Fibroblast of mammary gland (primary cell): ENCODE measurements at regions not wholly inside any gene's neighbourhood (a gene's known extent, or its start where the extent isn't known, plus 50 kb on each side); places are given as distances from the start of the nearest gene placed in this dataset.

Experiments
- DNase-seq: peaks from one replicate; pipeline ENCODE4 v3.0.0-alpha.2; 2010; ENCODE audit warnings: low read depth
- H3K4me3 ChIP-seq: 2 replicates; pipeline ENCODE4 v1.5.1; 2011; ENCODE audit warnings: low read depth, mild to moderate bottlenecking, low read length, moderate library complexity; ENCODE audit not compliant: control insufficient read depth
- TF ChIP-seq, protein P1 (sequence below): conservative IDR thresholded peaks from 2 replicates; pipeline ENCODE4 v1.5.1; 2011; ENCODE audit warnings: low read depth, low read length, inconsistent platforms; ENCODE audit not compliant: control insufficient read depth, insufficient read depth

DNA sequence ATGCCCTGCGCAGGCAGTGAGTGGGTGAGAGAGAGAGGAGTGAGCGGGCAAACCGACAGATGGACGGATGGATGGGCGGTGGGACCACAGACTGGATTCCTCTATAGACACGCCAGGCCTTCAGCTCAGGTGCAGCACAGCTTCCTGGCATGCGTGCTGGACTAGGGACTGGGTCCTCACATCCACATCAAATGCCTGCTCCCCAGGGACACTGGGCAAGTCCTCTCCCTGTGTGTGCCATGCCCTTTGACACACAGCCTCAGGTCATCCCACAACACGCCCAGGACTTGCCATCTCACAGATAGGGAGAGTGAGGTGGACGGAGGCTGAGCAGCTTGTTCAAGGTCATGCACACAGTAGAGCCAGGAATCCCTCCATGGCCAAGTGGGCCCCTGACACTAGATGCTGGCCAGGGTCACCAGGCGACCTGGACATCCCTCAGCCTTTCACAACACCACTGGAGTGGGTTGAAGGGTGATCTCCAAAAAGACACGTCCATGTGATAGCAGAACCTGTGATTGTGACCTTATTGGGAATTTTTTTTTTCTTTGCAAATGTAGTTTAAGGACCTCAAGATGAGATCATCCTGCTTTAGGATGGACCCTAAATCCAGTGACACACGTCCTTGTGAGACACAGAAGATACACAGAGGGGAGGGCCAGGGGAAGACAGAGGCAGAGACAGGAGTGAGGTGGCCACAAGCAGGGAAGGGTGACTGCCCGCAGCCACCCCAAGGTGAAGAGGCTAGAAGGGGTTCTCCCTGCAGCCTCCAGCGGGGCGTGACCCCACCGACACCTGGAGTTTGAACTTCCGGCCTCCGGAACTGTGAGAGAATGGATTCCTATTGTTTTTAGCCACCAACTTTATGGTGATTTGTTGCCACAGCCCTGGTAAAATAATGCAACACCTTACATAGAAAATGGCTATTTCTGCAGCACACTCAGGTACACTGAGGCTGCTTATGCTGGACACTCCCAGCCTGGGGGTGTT is 155.0 kb upstream of the CHST15 start:
- TF ChIP-seq, protein P1, sequence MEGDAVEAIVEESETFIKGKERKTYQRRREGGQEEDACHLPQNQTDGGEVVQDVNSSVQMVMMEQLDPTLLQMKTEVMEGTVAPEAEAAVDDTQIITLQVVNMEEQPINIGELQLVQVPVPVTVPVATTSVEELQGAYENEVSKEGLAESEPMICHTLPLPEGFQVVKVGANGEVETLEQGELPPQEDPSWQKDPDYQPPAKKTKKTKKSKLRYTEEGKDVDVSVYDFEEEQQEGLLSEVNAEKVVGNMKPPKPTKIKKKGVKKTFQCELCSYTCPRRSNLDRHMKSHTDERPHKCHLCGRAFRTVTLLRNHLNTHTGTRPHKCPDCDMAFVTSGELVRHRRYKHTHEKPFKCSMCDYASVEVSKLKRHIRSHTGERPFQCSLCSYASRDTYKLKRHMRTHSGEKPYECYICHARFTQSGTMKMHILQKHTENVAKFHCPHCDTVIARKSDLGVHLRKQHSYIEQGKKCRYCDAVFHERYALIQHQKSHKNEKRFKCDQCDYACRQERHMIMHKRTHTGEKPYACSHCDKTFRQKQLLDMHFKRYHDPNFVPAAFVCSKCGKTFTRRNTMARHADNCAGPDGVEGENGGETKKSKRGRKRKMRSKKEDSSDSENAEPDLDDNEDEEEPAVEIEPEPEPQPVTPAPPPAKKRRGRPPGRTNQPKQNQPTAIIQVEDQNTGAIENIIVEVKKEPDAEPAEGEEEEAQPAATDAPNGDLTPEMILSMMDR: no peak
- no peak overlapping the region for H3K4me3 ChIP-seq
- no peak for DNase-seq

DNA sequence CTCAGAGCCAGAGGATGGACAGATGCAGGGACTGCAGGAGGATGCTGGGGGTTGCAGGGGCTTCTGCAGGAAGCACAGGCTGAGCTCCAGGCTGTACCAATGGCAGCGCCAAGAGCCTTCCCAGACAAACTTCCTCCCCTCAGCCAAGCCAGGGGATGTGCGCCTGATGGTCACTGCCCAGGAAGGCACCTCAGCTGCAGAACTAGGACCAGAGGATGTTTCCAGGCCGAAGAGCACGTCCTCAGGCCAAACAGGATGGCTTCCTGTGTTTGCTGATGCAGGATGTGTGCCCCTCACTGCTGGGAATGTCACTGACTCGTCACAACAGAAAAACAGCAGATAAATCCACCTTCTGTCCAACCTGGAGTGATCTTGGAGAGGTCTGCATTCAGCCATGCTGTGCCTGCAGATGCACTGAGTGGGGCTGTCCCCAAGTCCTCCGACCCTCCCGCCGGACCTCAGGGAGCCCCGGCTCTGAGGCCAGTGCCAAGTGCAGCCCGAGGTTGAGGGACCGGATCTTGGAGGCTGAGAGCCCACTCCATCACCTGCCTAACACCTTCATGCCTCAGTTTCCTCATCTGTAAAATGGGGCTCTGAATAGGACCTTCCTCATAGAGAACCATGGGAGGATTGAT is 152.5 kb upstream of the CHST15 start:
- DNase-seq: no peak
- TF ChIP-seq, protein P1: no peak
- no peak overlapping the region for H3K4me3 ChIP-seq

GRCh38 chr10:124245191-124245590 is 151.8 kb upstream of the CHST15 start:
- no peak for DNase-seq
- TF ChIP-seq, protein P1: no peak
- no peak overlapping the region for H3K4me3 ChIP-seq

- no peak for DNase-seq
- TF ChIP-seq, protein P1: no peak
- no peak overlapping the region for H3K4me3 ChIP-seq
Measured at GRCh38 chr10:124244256-124244877, 151.0 kb upstream of the CHST15 start.

DNA sequence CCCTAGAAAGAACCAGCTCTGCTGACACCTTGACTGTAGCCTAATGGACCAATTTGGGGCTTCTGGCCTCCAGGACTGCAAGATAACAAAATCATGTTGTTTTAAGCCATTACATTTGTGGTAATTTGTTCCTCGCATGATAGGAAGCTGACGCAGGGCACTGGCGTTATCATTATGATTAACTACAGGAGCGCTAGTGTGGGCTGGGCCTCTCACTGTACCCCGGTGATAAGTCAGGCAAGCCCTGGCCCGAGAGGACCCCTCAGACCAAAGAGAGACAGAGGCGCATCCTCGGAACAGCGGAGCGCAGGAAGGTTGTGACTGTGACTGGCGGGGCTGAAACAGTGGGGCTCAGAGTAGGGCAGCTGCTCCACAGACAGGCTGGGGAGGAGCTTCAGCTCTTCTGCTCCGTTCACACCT is 150.3 kb upstream of the CHST15 start:
- TF ChIP-seq, protein P1: no peak
- no peak overlapping the region for H3K4me3 ChIP-seq
- no peak for DNase-seq

DNA sequence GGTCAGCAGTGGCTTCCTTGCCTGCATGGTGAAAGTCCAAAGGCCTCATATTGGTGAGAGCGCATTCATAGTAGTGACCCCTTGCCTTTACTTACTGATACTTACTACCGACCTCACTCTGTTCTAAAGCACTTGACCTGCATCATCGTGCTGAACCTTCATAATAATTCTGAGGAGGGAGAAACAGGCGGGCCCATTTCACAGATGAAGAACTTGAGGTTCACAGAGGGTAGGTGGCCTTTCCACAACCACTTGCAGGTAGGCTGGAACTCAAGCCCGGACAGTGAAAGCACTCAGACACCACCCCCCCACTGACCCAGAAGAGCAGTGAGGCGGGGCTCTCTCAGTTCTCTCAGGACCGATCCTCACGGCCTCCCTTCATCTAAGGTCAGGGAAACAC is 149.4 kb upstream of the CHST15 start:
- DNase-seq: no peak
- TF ChIP-seq, protein P1: no peak
- no peak overlapping the region for H3K4me3 ChIP-seq
